Lower lobe of right lung (tissue), 2 donors: ENCODE measurements at regions not wholly inside any gene's neighbourhood (a gene's known extent, or its start where the extent isn't known, plus 50 kb on each side); places are given as distances from the start of the nearest gene placed in this dataset.

Source experiments
- ATAC-seq, 2 donors: fragments of 200-7000 bp; cut with Tn5 transposase; one replicate each; pipeline ENCODE4 v1.9.1; 2020 to 2022; ENCODE audit warnings: mild to moderate bottlenecking in 2 of 2, moderate library complexity in 2 of 2
- DNase-seq: peaks from one replicate; pipeline ENCODE4 v3.0.0-alpha.2; 2020
- H3K27ac ChIP-seq: fragments of 200-600 bp; one replicate; pipeline ENCODE4 v1.8.0; 2022
- H3K27me3 ChIP-seq: fragments of 200-600 bp; one replicate; pipeline ENCODE4 v1.8.0; 2022; ENCODE audit warnings: low read depth
- H3K36me3 ChIP-seq: fragments of 200-600 bp; one replicate; pipeline ENCODE4 v1.8.0; 2022; ENCODE audit warnings: mild to moderate bottlenecking
- H3K4me1 ChIP-seq: fragments of 200-600 bp; one replicate; pipeline ENCODE4 v1.8.0; 2022
- H3K4me3 ChIP-seq: fragments of 200-600 bp; one replicate; pipeline ENCODE4 v1.8.0; 2022; ENCODE audit warnings: mild to moderate bottlenecking
- H3K9me3 ChIP-seq: fragments of 200-600 bp; one replicate; pipeline ENCODE4 v1.8.0; 2022
- CTCF ChIP-seq: fragments of 200-600 bp; IDR thresholded peaks from one replicate; pipeline ENCODE4 v1.8.0; 2022; ENCODE audit warnings: antibody characterized with exemption, mild to moderate bottlenecking
- intact Hi-C: fragments of 100-400 bp; cut with DNase I; formaldehyde crosslinking; loops from one replicate; pipeline ENCODE4 v1.11.0; 2022
- donor health status: DM: no; HTN: yes; CAD: no; lungs with severe emphysema.

GRCh38 chr5:173454361-173454735 is 126.1 kb upstream of the STC2 start:
- Histone ChIP-seq H3K36me3 (no peaks in the 10 kb centered on the region), H3K4me3 (no peak overlapping the region), H3K9me3 (no peaks in the 10 kb centered on the region), H3K27me3 (no peaks in the 10 kb centered on the region), H3K27ac (no peak overlapping the region), H3K4me1 (peaks cover 10% of the 10 kb centered on the region)
- ATAC-seq (no peak), DNase-seq (no peak)
- TF ChIP-seq CTCF, result no peak
- intact Hi-C loops, result no loop called here

GRCh38 chr5:173453167-173453566 is 125.0 kb upstream of the STC2 start:
- intact Hi-C loops, result no loop called here

GRCh38 chr5:173452119-173452905 is 124.1 kb upstream of the STC2 start:
- intact Hi-C loops, result no loop called here
- no peaks in the 10 kb centered on the region for H3K36me3 ChIP-seq
- no peak overlapping the region for H3K4me3 ChIP-seq
- H3K27ac ChIP-seq, result no peak overlapping the region
- no peaks in the 10 kb centered on the region for H3K27me3 ChIP-seq
- ATAC-seq, result peak; percentile 48 to 58
- no peak for DNase-seq
- no peaks in the 10 kb centered on the region for H3K9me3 ChIP-seq
- H3K4me1 ChIP-seq, result peaks cover 10% of the 10 kb centered on the region
- TF ChIP-seq CTCF, result no peak

More at GRCh38 chr5:173453167-173453566, 125.0 kb upstream of the STC2 start:
- H3K4me3 ChIP-seq, result no peak overlapping the region
- no peaks in the 10 kb centered on the region for H3K27me3 ChIP-seq
- DNase-seq, result no peak
- H3K36me3 ChIP-seq, result no peaks in the 10 kb centered on the region
- no peak for TF ChIP-seq CTCF
- no peak for ATAC-seq
- no peaks in the 10 kb centered on the region for H3K9me3 ChIP-seq
- H3K4me1 ChIP-seq, result peaks cover 10% of the 10 kb centered on the region
- H3K27ac ChIP-seq, result no peak overlapping the region

- ATAC-seq (no peak), DNase-seq (no peak)
- Histone ChIP-seq H3K4me1 (peaks cover 10% of the 10 kb centered on the region), H3K9me3 (no peaks in the 10 kb centered on the region), H3K27ac (no peak overlapping the region), H3K36me3 (no peaks in the 10 kb centered on the region), H3K27me3 (no peaks in the 10 kb centered on the region), H3K4me3 (no peak overlapping the region)
- intact Hi-C loops, result no loop called here
- no peak for TF ChIP-seq CTCF
Observed at GRCh38 chr5:173451651-173452050, 123.4 kb upstream of the STC2 start.

GRCh38 chr5:173451031-173451430 is 122.8 kb upstream of the STC2 start:
- peak; percentile 14 for TF ChIP-seq CTCF
- Histone ChIP-seq H3K27me3 (no peaks in the 10 kb centered on the region), H3K4me1 (peaks cover 10% of the 10 kb centered on the region), H3K4me3 (no peak overlapping the region), H3K36me3 (no peaks in the 10 kb centered on the region), H3K9me3 (no peaks in the 10 kb centered on the region), H3K27ac (no peak overlapping the region)
- ATAC-seq, result no peak
- intact Hi-C loops, result no loop called here
- no peak for DNase-seq
